NCI-H1105 treated with DMSO at 0.1 percent for 48 hours (cell line): ENCODE measurements at regions not wholly inside any gene's neighbourhood (a gene's known extent, or its start where the extent isn't known, plus 50 kb on each side); places are given as distances from the start of the nearest gene placed in this dataset.
"Not testable (repeated sequence)": the region's sequence is repeated elsewhere in the genome, so short reads cannot be mapped to it uniquely, and the experiment has no call there.

ENCODE experiments used
- DNase-seq: peaks from one replicate; lab custom pipeline; 2025; lab: John Stamatoyannopoulos, UW

- DNase-seq: no peak
These were observed 226.3 kb downstream of the RCHY1 start for GRCh38 chr4:75287738-75288517.

GRCh38 chr4:75285837-75286236 lies 228.4 kb downstream of the RCHY1 start:
- DNase-seq: no peak

GRCh38 chr4:75284831-75285230 lies 229.4 kb downstream of the RCHY1 start:
- DNase-seq: no peak

GRCh38 chr4:75280461-75280860 lies 233.7 kb downstream of the RCHY1 start:
- not testable (repeated sequence) for DNase-seq

GRCh38 chr4:75259306-75259705 lies 254.9 kb downstream of the RCHY1 start:
- DNase-seq: no peak

- DNase-seq: no peak
These were observed 258.9 kb downstream of the RCHY1 start for GRCh38 chr4:75255261-75255660.

GRCh38 chr4:75254745-75255144 lies 259.5 kb downstream of the RCHY1 start:
- no peak for DNase-seq

GRCh38 chr4:75253094-75253493 lies 261.1 kb downstream of the RCHY1 start:
- not testable (repeated sequence) for DNase-seq

GRCh38 chr4:75251547-75251946 lies 262.7 kb downstream of the RCHY1 start:
- DNase-seq: no peak

- no peak for DNase-seq
These were observed 264.5 kb downstream of the RCHY1 start for GRCh38 chr4:75249739-75250138.

GRCh38 chr4:75248770-75249407 lies 265.3 kb downstream of the RCHY1 start:
- DNase-seq: no peak

GRCh38 chr4:75244325-75244724 lies 269.9 kb downstream of the RCHY1 start:
- DNase-seq: no peak

GRCh38 chr4:75243570-75243969 lies 270.6 kb downstream of the RCHY1 start:
- DNase-seq: no peak

- no peak for DNase-seq
These were observed 278.7 kb downstream of the RCHY1 start for GRCh38 chr4:75235359-75235951.

GRCh38 chr4:75232546-75232945 lies 281.7 kb downstream of the RCHY1 start:
- DNase-seq: no peak

- DNase-seq: no peak
These were observed 284.2 kb downstream of the RCHY1 start for GRCh38 chr4:75229806-75230570.

GRCh38 chr4:75213480-75213879 lies 280.6 kb downstream of the PARM1 start:
- no peak for DNase-seq

- no peak for DNase-seq
These were observed 278.5 kb downstream of the PARM1 start for GRCh38 chr4:75211422-75211821.

GRCh38 chr4:75207902-75208301 lies 275.0 kb downstream of the PARM1 start:
- no peak for DNase-seq

GRCh38 chr4:75195111-75195510 lies 262.2 kb downstream of the PARM1 start:
- DNase-seq: no peak

GRCh38 chr4:75194180-75194579 lies 261.3 kb downstream of the PARM1 start:
- no peak for DNase-seq

- not testable (repeated sequence) for DNase-seq
These were observed 259.3 kb downstream of the PARM1 start for GRCh38 chr4:75192182-75192581.
